Naive thymus-derived CD4-positive, alpha-beta T cell (primary cell): ENCODE measurements at regions not wholly inside any gene's neighbourhood (a gene's known extent, or its start where the extent isn't known, plus 50 kb on each side); places are given as distances from the start of the nearest gene placed in this dataset.

Source experiments
- ATAC-seq: fragments of 150-1000 bp; cut with Tn5 transposase; 2 replicates; pipeline ENCODE4 v1.10.0; 2021; ENCODE audit warnings: mild to moderate bottlenecking, moderate library complexity
- CTCF ChIA-PET: fragments of 350-600 bp; sonication (Branson Sonifier 250); formaldehyde crosslinking; loops from one replicate; lab custom pipeline; 2021; ENCODE audit warnings: antibody characterized with exemption; lab: Charles Lee
- POLR2A ChIA-PET: fragments of 350-600 bp; sonication (Branson Sonifier 250); formaldehyde crosslinking; loops from one replicate; lab custom pipeline; 2021; ENCODE audit warnings: antibody characterized with exemption, inconsistent platforms; lab: Charles Lee
- DNase-seq, 9 donors: peaks; one replicate each; pipeline versions ENCODE4 v3.0.0 to v3.0.0-alpha.2; 2020 to 2022; ENCODE audit warnings: mixed read lengths in 1 of 9
- H3K27ac ChIP-seq: one replicate; pipeline ENCODE4 v1.7.0; 2013; ENCODE audit warnings: mild to moderate bottlenecking, low read depth, low read length, moderate library complexity
- H3K27me3 ChIP-seq, 2 donors: one replicate each; pipeline ENCODE4 v1.7.0; 2013; ENCODE audit warnings: low read length in 2 of 2, mild to moderate bottlenecking in 2 of 2, moderate library complexity in 2 of 2; ENCODE audit not compliant: control insufficient read depth in 2 of 2, insufficient read depth in 2 of 2
- H3K36me3 ChIP-seq, 3 experiments: 1 replicate in 2 of 3; 2 replicates in 1 of 3; pipeline ENCODE4 v1.7.0; 2013; ENCODE audit warnings: low read length in 3 of 3, mild to moderate bottlenecking in 3 of 3, moderate library complexity in 1 of 3; ENCODE audit not compliant: insufficient read depth in 3 of 3, control insufficient read depth in 2 of 3
- H3K4me1 ChIP-seq, 2 donors: one replicate each; pipeline ENCODE4 v1.7.0; 2013; ENCODE audit warnings: low read length in 2 of 2, mild to moderate bottlenecking in 2 of 2, moderate library complexity in 1 of 2; ENCODE audit not compliant: control insufficient read depth in 2 of 2, insufficient read depth in 2 of 2
- H3K4me3 ChIP-seq: 2 replicates; pipeline ENCODE4 v1.7.0; 2013; ENCODE audit warnings: mild to moderate bottlenecking, low read length
- H3K9me3 ChIP-seq, 3 experiments: 1 replicate in 2 of 3; 2 replicates in 1 of 3; pipeline ENCODE4 v1.7.0; 2013; ENCODE audit warnings: low read length in 3 of 3; ENCODE audit not compliant: control insufficient read depth in 2 of 3
- H3K27ac Mint-ChIP-seq, 9 donors: one replicate each; pipeline ENCODE4 v1.8.0; 2020 to 2022; ENCODE audit warnings: mixed read lengths in 9 of 9, mild to moderate bottlenecking in 8 of 9, moderate library complexity in 5 of 9, inconsistent platforms in 2 of 9
- H3K27me3 Mint-ChIP-seq, 5 donors: one replicate each; pipeline ENCODE4 v1.8.0; 2021 to 2022; ENCODE audit warnings: mixed read lengths in 5 of 5, mild to moderate bottlenecking in 1 of 5
- H3K36me3 Mint-ChIP-seq, 5 donors: one replicate each; pipeline ENCODE4 v1.8.0; 2020 to 2022; ENCODE audit warnings: mixed read lengths in 5 of 5, mild to moderate bottlenecking in 3 of 5, inconsistent platforms in 1 of 5
- H3K4me1 Mint-ChIP-seq, 7 donors: one replicate each; pipeline ENCODE4 v1.8.0; 2020 to 2022; ENCODE audit warnings: mixed read lengths in 7 of 7, mild to moderate bottlenecking in 3 of 7, inconsistent platforms in 1 of 7
- H3K4me3 Mint-ChIP-seq, 10 donors: one replicate each; pipeline ENCODE4 v1.8.0; 2020 to 2022; ENCODE audit warnings: mild to moderate bottlenecking in 10 of 10, mixed read lengths in 10 of 10, moderate library complexity in 6 of 10, inconsistent platforms in 2 of 10
- H3K9me3 Mint-ChIP-seq, 11 donors: one replicate each; pipeline ENCODE4 v1.8.0; 2020 to 2022; ENCODE audit warnings: mixed read lengths in 11 of 11, mild to moderate bottlenecking in 4 of 11, inconsistent platforms in 1 of 11, moderate library complexity in 1 of 11
- intact Hi-C, 2 donors: fragments of 100-400 bp; cut with micrococcal nuclease; formaldehyde crosslinking; loops; one replicate each; pipeline ENCODE4 v1.15.1; 2023

GRCh38 chr3:104687362-104687761, 679.3 kb upstream of the ALCAM start:
- ATAC-seq (no peak), DNase-seq (no peak)
- H3K36me3 ChIP-seq = no peaks in the 10 kb centered on the region
- POLR2A ChIA-PET = no interaction called here
- Mint-ChIP-seq H3K27me3 (no peaks in the 10 kb centered on the region), H3K36me3 (no peaks in the 10 kb centered on the region), H3K4me3 (no peak overlapping the region), H3K27ac (no peak overlapping the region), H3K4me1 (no peaks in the 10 kb centered on the region), H3K9me3 (peaks cover 0 to 16% (median 3%) of the 10 kb centered on the region in 11 donors)
- H3K9me3 ChIP-seq = peaks cover 0 to 3% (median 0%) of the 10 kb centered on the region in 3 experiments
- CTCF ChIA-PET = no interaction called here
- no peaks in the 10 kb centered on the region for H3K27me3 ChIP-seq
- intact Hi-C loops = no loop called here
- no peak overlapping the region for H3K4me3 ChIP-seq
- H3K4me1 ChIP-seq = no peaks in the 10 kb centered on the region
- no peak overlapping the region for H3K27ac ChIP-seq

- H3K27ac ChIP-seq = no peak overlapping the region
- Mint-ChIP-seq H3K27ac (no peak overlapping the region), H3K9me3 (peaks cover 0 to 10% (median 1%) of the 10 kb centered on the region in 11 donors), H3K4me1 (no peaks in the 10 kb centered on the region), H3K4me3 (no peak overlapping the region), H3K36me3 (no peaks in the 10 kb centered on the region), H3K27me3 (peaks cover 0 to 4% (median 0%) of the 10 kb centered on the region in 5 donors)
- ChIA-PET CTCF (no interaction called here), POLR2A (interaction anchor here (0.6 kb wide), 1 partner anchor 441 kb away, joined by 6 read pairs; no protein-coding TSS in a partner anchor)
- DNase-seq (no peak), ATAC-seq (no peak)
- H3K4me1 ChIP-seq = no peaks in the 10 kb centered on the region
- intact Hi-C loops = no loop called here
- H3K36me3 ChIP-seq = no peaks in the 10 kb centered on the region
- H3K4me3 ChIP-seq = no peak overlapping the region
- no peaks in the 10 kb centered on the region for H3K9me3 ChIP-seq
- H3K27me3 ChIP-seq = no peaks in the 10 kb centered on the region
These were observed 670.2 kb upstream of the ALCAM start for GRCh38 chr3:104696470-104696869.

GRCh38 chr3:104711406-104711805, 655.3 kb upstream of the ALCAM start:
- peaks cover 0 to 5% (median 0%) of the 10 kb centered on the region in 5 donors for H3K27me3 Mint-ChIP-seq
- DNase-seq (no peak), ATAC-seq (no peak)
- ChIA-PET CTCF (no interaction called here), POLR2A (no interaction called here)
- H3K27ac Mint-ChIP-seq = no peak overlapping the region
- Histone ChIP-seq H3K9me3 (no peaks in the 10 kb centered on the region), H3K4me1 (no peaks in the 10 kb centered on the region), H3K27ac (no peak overlapping the region), H3K27me3 (no peaks in the 10 kb centered on the region), H3K36me3 (no peaks in the 10 kb centered on the region), H3K4me3 (no peak overlapping the region)
- no peaks in the 10 kb centered on the region for H3K36me3 Mint-ChIP-seq
- no peak overlapping the region for H3K4me3 Mint-ChIP-seq
- no peaks in the 10 kb centered on the region for H3K4me1 Mint-ChIP-seq
- intact Hi-C loops = no loop called here
- no peaks in the 10 kb centered on the region for H3K9me3 Mint-ChIP-seq

- ChIA-PET POLR2A (no interaction called here), CTCF (no interaction called here)
- ATAC-seq (no peak), DNase-seq (no peak)
- H3K27ac ChIP-seq = no peak overlapping the region
- H3K9me3 ChIP-seq = no peaks in the 10 kb centered on the region
- H3K4me1 ChIP-seq = no peaks in the 10 kb centered on the region
- H3K27me3 ChIP-seq = no peaks in the 10 kb centered on the region
- Mint-ChIP-seq H3K27ac (no peak overlapping the region), H3K4me1 (no peaks in the 10 kb centered on the region), H3K36me3 (no peaks in the 10 kb centered on the region), H3K9me3 (peaks cover 0 to 4% (median 0%) of the 10 kb centered on the region in 11 donors), H3K4me3 (no peak overlapping the region), H3K27me3 (peaks cover 0 to 5% (median 0%) of the 10 kb centered on the region in 5 donors)
- no peaks in the 10 kb centered on the region for H3K36me3 ChIP-seq
- H3K4me3 ChIP-seq = no peak overlapping the region
- intact Hi-C loops = no loop called here
These were observed 650.7 kb upstream of the ALCAM start for GRCh38 chr3:104715972-104716371.

GRCh38 chr3:104717828-104718196, 648.9 kb upstream of the ALCAM start:
- Histone ChIP-seq H3K4me3 (no peak overlapping the region), H3K27ac (no peak overlapping the region), H3K4me1 (no peaks in the 10 kb centered on the region), H3K27me3 (no peaks in the 10 kb centered on the region), H3K9me3 (no peaks in the 10 kb centered on the region), H3K36me3 (no peaks in the 10 kb centered on the region)
- Mint-ChIP-seq H3K36me3 (no peaks in the 10 kb centered on the region), H3K4me3 (no peak overlapping the region), H3K27ac (no peak overlapping the region), H3K27me3 (no peaks in the 10 kb centered on the region), H3K4me1 (no peaks in the 10 kb centered on the region), H3K9me3 (peaks cover 0 to 4% (median 0%) of the 10 kb centered on the region in 11 donors)
- POLR2A ChIA-PET = no interaction called here
- DNase-seq (no peak), ATAC-seq (no peak)
- intact Hi-C loops = no loop called here
- CTCF ChIA-PET = no interaction called here

GRCh38 chr3:104723000-104723399, 643.7 kb upstream of the ALCAM start:
- no peaks in the 10 kb centered on the region for H3K4me1 Mint-ChIP-seq
- ATAC-seq = no peak
- POLR2A ChIA-PET = no interaction called here

GRCh38 chr3:104731074-104731473, 635.6 kb upstream of the ALCAM start:
- Mint-ChIP-seq H3K27ac (no peak overlapping the region), H3K9me3 (peaks cover 0 to 4% (median 0%) of the 10 kb centered on the region in 11 donors), H3K36me3 (no peaks in the 10 kb centered on the region), H3K27me3 (no peaks in the 10 kb centered on the region), H3K4me1 (no peaks in the 10 kb centered on the region), H3K4me3 (no peak overlapping the region)
- DNase-seq = no peak
- Histone ChIP-seq H3K27ac (no peak overlapping the region), H3K4me3 (no peak overlapping the region), H3K4me1 (no peaks in the 10 kb centered on the region), H3K9me3 (no peaks in the 10 kb centered on the region), H3K27me3 (no peaks in the 10 kb centered on the region), H3K36me3 (no peaks in the 10 kb centered on the region)
- ATAC-seq = no peak
- CTCF ChIA-PET = no interaction called here
- POLR2A ChIA-PET = no interaction called here
- intact Hi-C loops = no loop called here

More at GRCh38 chr3:104723000-104723399, 643.7 kb upstream of the ALCAM start:
- no peaks in the 10 kb centered on the region for H3K27me3 Mint-ChIP-seq
- H3K36me3 Mint-ChIP-seq = no peaks in the 10 kb centered on the region
- no peaks in the 10 kb centered on the region for H3K36me3 ChIP-seq
- no peaks in the 10 kb centered on the region for H3K27me3 ChIP-seq
- H3K4me1 ChIP-seq = no peaks in the 10 kb centered on the region
- intact Hi-C loops = no loop called here
- H3K9me3 Mint-ChIP-seq = peaks cover 0 to 6% (median 0%) of the 10 kb centered on the region in 11 donors
- no peak overlapping the region for H3K4me3 ChIP-seq
- H3K27ac Mint-ChIP-seq = no peak overlapping the region
- CTCF ChIA-PET = no interaction called here
- no peak for DNase-seq
- no peak overlapping the region for H3K27ac ChIP-seq
- H3K9me3 ChIP-seq = no peaks in the 10 kb centered on the region
- no peak overlapping the region for H3K4me3 Mint-ChIP-seq
